ENCODE measurements at regions not wholly inside any gene's neighbourhood (a gene's known extent, or its start where the extent isn't known, plus 50 kb on each side); places are given as distances from the start of the nearest gene placed in this dataset.

- DNase-seq: no peak
Observed at GRCh38 chr17:17419166-17419565, 57.6 kb upstream of the MED9 start.

- no peak for DNase-seq
Observed at GRCh38 chr17:17419631-17420030, 57.2 kb upstream of the MED9 start.

GRCh38 chr17:17420082-17420481 lies 56.7 kb upstream of the MED9 start:
- no peak for DNase-seq

GRCh38 chr17:17420561-17421269 lies 56.1 kb upstream of the MED9 start:
- DNase-seq: no peak

GRCh38 chr17:17421346-17422216 lies 55.2 kb upstream of the MED9 start:
- DNase-seq: no peak

GRCh38 chr17:17422217-17422610 lies 54.6 kb upstream of the MED9 start:
- DNase-seq: no peak

- DNase-seq: no peak
Observed at GRCh38 chr17:17422641-17423040, 54.2 kb upstream of the MED9 start.

- DNase-seq: no peak
Observed at GRCh38 chr17:17423656-17424055, 53.1 kb upstream of the MED9 start.

GRCh38 chr17:17424552-17424951 lies 52.2 kb upstream of the MED9 start:
- no peak for DNase-seq

GRCh38 chr17:17425005-17425404 lies 51.8 kb upstream of the MED9 start:
- no peak for DNase-seq

GRCh38 chr17:17425591-17425990 lies 51.2 kb upstream of the MED9 start:
- no peak for DNase-seq

- DNase-seq: no peak
Observed at GRCh38 chr17:17426184-17426583, 50.6 kb upstream of the MED9 start.

Measured in DMS79 (cell line).